GM18909 (cell line): ENCODE measurements at regions not wholly inside any gene's neighbourhood (a gene's known extent, or its start where the extent isn't known, plus 50 kb on each side); places are given as distances from the start of the nearest gene placed in this dataset.
"Not testable (repeated sequence)": the region's sequence is repeated elsewhere in the genome, so short reads cannot be mapped to it uniquely, and the experiment has no call there.

Source experiments
- ATAC-seq: cut with Tn5 transposase; IDR thresholded peaks from one replicate; pipeline ENCODE4 v1.9.1; 2021; ENCODE audit warnings: mild to moderate bottlenecking; ENCODE audit not compliant: unreplicated experiment, poor library complexity

DNA sequence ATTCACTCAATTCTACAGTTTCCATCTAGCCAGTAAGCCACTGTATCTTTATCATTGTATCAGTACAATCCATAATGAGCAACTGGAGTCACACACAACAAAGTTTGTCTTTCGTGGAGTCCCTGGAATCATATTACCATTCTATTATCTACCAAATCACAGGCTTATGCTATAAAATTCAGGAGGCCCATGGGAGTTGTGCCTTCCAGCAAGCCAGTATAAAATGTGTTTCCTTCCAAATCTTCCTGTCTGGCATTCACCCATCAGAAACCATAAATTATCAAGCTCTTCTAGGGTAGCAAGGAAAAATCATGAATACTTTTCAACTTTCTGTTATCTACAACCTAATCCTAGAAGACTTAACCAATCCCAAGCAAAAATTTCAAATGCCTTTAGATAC, 1383.3 kb upstream of the PCDH7 start:
- ATAC-seq = no peak

DNA sequence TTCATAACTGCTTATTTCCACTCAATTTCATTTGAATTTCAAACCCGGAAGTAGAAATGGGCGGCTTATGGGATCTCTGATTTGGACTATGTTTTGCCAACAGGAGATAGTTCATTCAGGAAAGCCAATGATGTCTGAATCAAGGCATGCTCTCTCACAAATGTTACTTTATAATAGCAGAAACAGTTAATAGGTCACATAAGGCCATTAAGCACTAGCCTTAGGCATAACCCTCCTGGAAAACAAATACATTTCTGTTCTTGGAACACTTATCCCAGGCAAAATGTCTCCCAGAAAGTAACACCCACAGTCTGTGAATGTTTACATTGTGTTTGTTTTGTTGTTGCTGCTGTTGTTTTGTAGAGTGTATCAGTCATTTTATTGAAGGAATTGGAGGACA, 1347.2 kb upstream of the PCDH7 start:
- no peak for ATAC-seq

- ATAC-seq = no peak
Measured at GRCh38 chr4:29375716-29376115, 1344.5 kb upstream of the PCDH7 start.

GRCh38 chr4:29378237-29378636, 1341.9 kb upstream of the PCDH7 start:
- ATAC-seq = not testable (repeated sequence)

DNA sequence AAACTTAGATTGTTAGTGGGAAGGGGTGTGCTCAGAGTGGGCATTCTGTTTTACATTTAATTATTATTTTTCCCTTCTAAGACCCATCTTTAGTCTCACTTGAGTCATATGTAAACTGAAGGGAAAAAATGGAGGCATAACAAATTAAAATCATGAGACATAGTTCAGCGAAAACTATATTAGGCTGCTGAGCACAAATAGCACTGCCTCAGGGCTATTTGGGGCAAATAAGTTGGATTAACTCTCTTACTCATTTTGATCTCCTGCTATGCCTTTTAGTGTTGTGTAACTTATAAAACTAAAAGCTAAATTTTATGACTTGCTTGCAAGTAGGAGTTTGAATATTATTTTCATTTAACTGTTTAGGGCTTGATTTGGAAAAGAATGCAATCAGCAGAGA, 1329.2 kb upstream of the PCDH7 start:
- ATAC-seq = no peak

GRCh38 chr4:29405116-29405515, 1315.1 kb upstream of the PCDH7 start:
- no peak for ATAC-seq

GRCh38 chr4:29415771-29416170, 1304.4 kb upstream of the PCDH7 start:
- no peak for ATAC-seq

- no peak for ATAC-seq
Measured at GRCh38 chr4:29423836-29424721, 1296.1 kb upstream of the PCDH7 start.

DNA sequence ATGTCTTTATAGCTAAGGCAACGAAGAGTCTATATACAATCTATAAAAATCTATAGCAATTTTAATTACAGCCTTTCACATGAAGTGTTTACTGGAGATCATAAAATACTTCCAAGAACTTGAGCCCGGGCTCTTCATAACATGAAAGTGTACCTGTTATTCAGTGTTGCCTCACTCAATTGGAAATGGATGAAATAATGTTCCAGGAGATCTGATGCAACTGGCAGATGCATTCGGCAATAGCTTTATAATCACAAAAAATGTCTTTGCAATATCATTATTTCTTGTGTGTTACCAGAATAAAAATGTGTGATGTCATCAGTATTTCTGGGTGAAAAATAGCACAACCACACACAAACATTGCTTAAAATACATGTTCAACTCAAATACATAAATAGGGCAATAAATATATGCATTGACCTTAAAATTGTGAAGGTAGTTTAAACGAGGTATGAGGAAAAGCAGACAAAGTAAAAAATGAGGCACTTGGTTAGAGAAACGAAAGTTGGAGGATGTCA, 1266.8 kb upstream of the PCDH7 start:
- no peak for ATAC-seq

DNA sequence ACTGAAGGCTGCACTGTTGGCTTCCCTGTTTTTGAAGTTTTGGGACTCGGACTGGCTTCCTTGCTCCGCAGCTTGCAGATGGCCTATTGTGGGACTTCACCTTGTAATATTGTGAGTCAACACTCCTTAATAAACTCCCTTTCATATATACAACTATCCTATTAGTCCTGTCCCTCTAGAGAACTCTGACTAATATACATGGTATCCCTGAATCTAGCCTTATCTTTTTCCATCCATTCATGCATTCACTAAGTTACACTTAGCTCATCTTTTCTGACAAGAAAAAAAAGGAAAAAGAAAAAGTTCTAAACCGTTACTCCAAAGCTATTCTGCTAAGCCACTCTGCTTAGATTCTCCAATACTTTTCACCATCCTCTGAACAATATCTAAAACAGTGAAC, 1260.2 kb upstream of the PCDH7 start:
- ATAC-seq = no peak

DNA sequence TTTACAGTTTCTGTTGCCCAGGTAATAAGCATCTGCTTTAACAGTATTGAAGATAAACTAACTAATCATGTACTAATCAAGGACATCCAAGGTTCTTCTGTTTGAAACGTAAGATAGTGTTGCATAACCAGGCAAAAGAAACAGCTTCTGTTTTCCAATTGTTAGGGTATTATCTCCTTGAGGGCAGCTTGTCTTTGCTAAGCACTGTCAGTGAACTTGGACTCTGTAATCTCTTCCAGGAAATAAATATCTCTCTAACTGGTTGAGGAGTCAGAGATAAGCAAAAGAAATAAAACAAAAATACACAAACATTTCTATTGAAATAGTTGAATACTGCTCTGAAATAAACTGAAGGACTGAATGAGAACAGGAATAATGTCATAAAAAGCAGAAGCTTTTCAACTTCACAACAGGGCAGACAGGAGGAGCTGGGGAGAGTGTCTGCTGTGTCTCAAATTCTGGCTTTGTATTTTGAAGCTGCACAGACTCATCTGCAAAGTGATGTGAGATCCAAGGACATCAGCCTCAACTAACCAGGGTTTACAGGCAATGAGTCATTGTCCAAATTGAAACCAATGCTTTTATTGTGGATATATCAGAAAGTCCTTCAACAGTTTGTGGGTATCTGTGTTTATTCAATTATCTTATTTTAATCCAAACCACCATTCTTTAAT, 1253.0 kb upstream of the PCDH7 start:
- ATAC-seq = no peak
